IMR-90 (cell line): ENCODE measurements at regions not wholly inside any gene's neighbourhood (a gene's known extent, or its start where the extent isn't known, plus 50 kb on each side); places are given as distances from the start of the nearest gene placed in this dataset.

Experiments used
- ATAC-seq: fragments of 200-7000 bp; cut with Tn5 transposase; 2 replicates; pipeline ENCODE4 v1.9.1; 2020; ENCODE audit warnings: low read depth, mild to moderate bottlenecking, moderate library complexity
- BruUV-seq: library from RNA; stranded (reverse); fragments of 400-500 nt; replicated peaks from 2 replicates; lab custom pipeline; 2021; lab: Mats Ljungman, UMichigan
- CTCF ChIA-PET: fragments of 300-600 bp; formaldehyde crosslinking; extraction: SDS; loops from one replicate; lab custom pipeline; 2021; ENCODE audit warnings: antibody characterized with exemption; lab: Yijun Ruan, JAX
- POLR2A ChIA-PET: fragments of 300-600 bp; sonication (Branson Sonifier 250); formaldehyde crosslinking; loops from one replicate; lab custom pipeline; 2022; ENCODE audit warnings: antibody characterized with exemption; ENCODE audit not compliant: unreplicated experiment; lab: Charles Lee
- DNase-seq: peaks from one replicate; pipeline ENCODE4 v3.0.0; 2013
- H2AFZ ChIP-seq: replicated peaks from 2 replicates; pipeline ENCODE3; 2013; ENCODE audit warnings: low read length, mild to moderate bottlenecking; ENCODE audit not compliant: poor library complexity
- H2AK5ac ChIP-seq: 2 replicates; pipeline ENCODE4 v1.6.1; 2013; ENCODE audit warnings: low read depth, low read length, inconsistent platforms
- H2AK9ac ChIP-seq: replicated peaks from 2 replicates; pipeline ENCODE3; 2013; ENCODE audit warnings: mild to moderate bottlenecking, low read depth, low read length, moderate library complexity; ENCODE audit not compliant: poor library complexity
- H2BK120ac ChIP-seq: 2 replicates; pipeline ENCODE4 v1.6.1; 2013; ENCODE audit warnings: low read depth, low read length, inconsistent platforms
- H2BK15ac ChIP-seq: 3 replicates; pipeline ENCODE4 v1.6.1; 2013; ENCODE audit warnings: low read depth, low read length, inconsistent platforms
- H2BK20ac ChIP-seq: 2 replicates; pipeline ENCODE4 v1.6.1; 2013; ENCODE audit warnings: low read depth, mild to moderate bottlenecking, inconsistent platforms, low read length, moderate library complexity
- H2BK5ac ChIP-seq: 2 replicates; pipeline ENCODE4 v1.6.1; 2013; ENCODE audit warnings: mild to moderate bottlenecking, low read depth, low read length, inconsistent platforms; ENCODE audit not compliant: poor library complexity, severe bottlenecking
- H3K14ac ChIP-seq: replicated peaks from 2 replicates; pipeline ENCODE4 v1.6.1; 2013; ENCODE audit warnings: low read depth, low read length, inconsistent platforms
- H3K18ac ChIP-seq: 2 replicates; pipeline ENCODE4 v1.6.1; 2013; ENCODE audit warnings: low read depth, low read length, control low read depth
- H3K23ac ChIP-seq: 2 replicates; pipeline ENCODE4 v1.6.1; 2013; ENCODE audit warnings: low read depth, low read length, inconsistent platforms
- H3K27ac ChIP-seq: 2 replicates; pipeline ENCODE4 v1.5.1; 2013; ENCODE audit warnings: mild to moderate bottlenecking, control low read depth, low read length; ENCODE audit not compliant: insufficient read depth
- H3K27me3 ChIP-seq: 2 replicates; pipeline ENCODE4 v1.6.1; 2013; ENCODE audit warnings: low read length; ENCODE audit not compliant: control insufficient read depth, insufficient read depth
- H3K36me3 ChIP-seq: 2 replicates; pipeline ENCODE4 v1.6.1; 2013; ENCODE audit warnings: low read length, mixed read lengths; ENCODE audit not compliant: control insufficient read depth, insufficient read depth
- H3K4ac ChIP-seq: 2 replicates; pipeline ENCODE4 v1.6.1; 2013; ENCODE audit warnings: low read depth, low read length, inconsistent platforms
- H3K4me1 ChIP-seq: 2 replicates; pipeline ENCODE4 v1.6.1; 2013; ENCODE audit warnings: low read length, mixed read lengths; ENCODE audit not compliant: control insufficient read depth, insufficient read depth
- H3K4me2 ChIP-seq: 2 replicates; pipeline ENCODE4 v1.6.1; 2013; ENCODE audit warnings: low read depth, mild to moderate bottlenecking, control low read depth, low read length, moderate library complexity
- H3K4me3 ChIP-seq: 2 replicates; pipeline ENCODE4 v1.5.1; 2013; ENCODE audit warnings: low read depth, mild to moderate bottlenecking, control low read depth, low read length, moderate library complexity; ENCODE audit not compliant: insufficient read depth
- H3K56ac ChIP-seq: 2 replicates; pipeline ENCODE4 v1.6.1; 2013; ENCODE audit warnings: low read length, inconsistent platforms; ENCODE audit not compliant: insufficient read depth; ENCODE audit errors: extremely low read depth
- H3K79me1 ChIP-seq, 2 experiments: 2 replicates each; pipeline ENCODE4 v1.6.1; 2013; ENCODE audit warnings: low read length in 2 of 2, inconsistent platforms in 1 of 2, low read depth in 1 of 2
- H3K9ac ChIP-seq: 2 replicates; pipeline ENCODE4 v1.6.1; 2013; ENCODE audit warnings: low read depth, low read length, control low read depth
- H3K9me1 ChIP-seq: 2 replicates; pipeline ENCODE4 v1.6.1; 2013; ENCODE audit warnings: low read length, inconsistent platforms; ENCODE audit not compliant: insufficient read depth
- H3K9me3 ChIP-seq: 2 replicates; pipeline ENCODE4 v1.6.1; 2013; ENCODE audit warnings: low read length; ENCODE audit not compliant: control insufficient read depth, insufficient read depth
- H4K20me1 ChIP-seq: 2 replicates; pipeline ENCODE4 v1.6.1; 2013; ENCODE audit warnings: low read length, inconsistent platforms; ENCODE audit not compliant: insufficient read depth
- H4K5ac ChIP-seq: 2 replicates; pipeline ENCODE4 v1.6.1; 2013; ENCODE audit warnings: mild to moderate bottlenecking, low read depth, low read length, control low read depth
- H4K8ac ChIP-seq, 2 experiments: 2 replicates each; pipeline ENCODE4 v1.6.1; 2013; ENCODE audit warnings: low read depth in 2 of 2, low read length in 2 of 2, control low read depth in 1 of 2, inconsistent platforms in 1 of 2
- H4K91ac ChIP-seq: 2 replicates; pipeline ENCODE4 v1.6.1; 2013; ENCODE audit warnings: low read depth, low read length, inconsistent platforms; ENCODE audit not compliant: insufficient read depth
- BHLHE40 ChIP-seq: fragments of 150-350 bp; IDR thresholded peaks from 2 replicates; pipeline ENCODE4 v1.6.1; 2016; ENCODE audit warnings: mild to moderate bottlenecking, low read depth, low read length
- CHD1 ChIP-seq: IDR thresholded peaks from 2 replicates; pipeline ENCODE4 v1.6.1; 2012; ENCODE audit warnings: low read depth, low read length, improper control_type of control experiment
- CTCF ChIP-seq: conservative IDR thresholded peaks from 2 replicates; pipeline ENCODE4 v1.5.1; 2012; ENCODE audit warnings: mild to moderate bottlenecking, low read depth, low read length, improper control_type of control experiment
- FOS ChIP-seq: fragments of 150-350 bp; IDR thresholded peaks from 2 replicates; pipeline ENCODE4 v1.6.1; 2016; ENCODE audit warnings: low read depth, low read length
- MAFK ChIP-seq: IDR thresholded peaks from 2 replicates; pipeline ENCODE4 v1.6.1; 2012; ENCODE audit warnings: low read depth, low read length, improper control_type of control experiment
- MAZ ChIP-seq: IDR thresholded peaks from 2 replicates; pipeline ENCODE4 v1.6.1; 2012; ENCODE audit warnings: low read depth, mild to moderate bottlenecking, low read length, improper control_type of control experiment, moderate library complexity, borderline replicate concordance
- MXI1 ChIP-seq: IDR thresholded peaks from 2 replicates; pipeline ENCODE4 v1.6.1; 2012; ENCODE audit warnings: low read depth, mild to moderate bottlenecking, low read length, moderate library complexity, borderline replicate concordance
- POLR2A ChIP-seq: IDR thresholded peaks from 2 replicates; pipeline ENCODE4 v1.6.1; 2012; ENCODE audit warnings: mild to moderate bottlenecking, low read depth, low read length
- RAD21 ChIP-seq: IDR thresholded peaks from 2 replicates; pipeline ENCODE4 v1.6.1; 2012; ENCODE audit warnings: low read length, improper control_type of control experiment
- RCOR1 ChIP-seq: IDR thresholded peaks from 2 replicates; pipeline ENCODE4 v1.6.1; 2012; ENCODE audit warnings: mild to moderate bottlenecking, low read length, improper control_type of control experiment; ENCODE audit not compliant: insufficient replicate concordance
- RFX5 ChIP-seq: IDR thresholded peaks from 2 replicates; pipeline ENCODE4 v1.8.0; 2012; ENCODE audit warnings: low read depth, mild to moderate bottlenecking, low read length, moderate library complexity
- SMC3 ChIP-seq: fragments of 150-350 bp; IDR thresholded peaks from 2 replicates; pipeline ENCODE4 v1.6.1; 2016; ENCODE audit warnings: low read depth, mild to moderate bottlenecking, antibody characterized with exemption, low read length, moderate library complexity
- WGBS, 2 experiments: methylation state at CpG; one replicate each; pipeline versions ENCODE4 v1.1.5 to v1.1.7; 2013; ENCODE audit warnings: missing lambda C conversion rate in 2 of 2; ENCODE audit not compliant: insufficient read length in 1 of 2; ENCODE audit errors: extremely low coverage in 2 of 2; 5-methylcytosine and 5-hydroxymethylcytosine counted together
- dilution Hi-C: fragments of 300-500 bp; cut with HindIII; formaldehyde crosslinking; loops from one replicate; pipeline ENCODE4 v1.14.3; 2018; ENCODE audit warnings: low sequenced_read_pairs; ENCODE audit not compliant: unreplicated experiment
- in situ Hi-C: fragments of 300-500 bp; cut with MboI; formaldehyde crosslinking; loops from 3 replicates; pipeline ENCODE4 v1.14.3; 2019; ENCODE audit warnings: low sequenced_read_pairs, inconsistent platforms, mixed read lengths
- intact Hi-C: fragments of 100-400 bp; cut with micrococcal nuclease; formaldehyde crosslinking; loops from 2 replicates; pipeline ENCODE4 v1.10.0; 2022

GRCh38 chr2:121955872-121956271 is 200.4 kb downstream of the TSN start:
- in situ Hi-C loops, result no loop called here
- no peak overlapping the region for H2AFZ ChIP-seq
- TF ChIP-seq CTCF (no peak), RAD21 (no peak), CHD1 (no peak), FOS (no peak), SMC3 (no peak), MAZ (no peak), MXI1 (no peak), POLR2A (no peak), RCOR1 (no peak), MAFK (no peak), BHLHE40 (no peak), RFX5 (no peak)
- dilution Hi-C loops, result no loop called here
- CTCF ChIA-PET, result no interaction called here
- no peak overlapping the region for H2AK9ac ChIP-seq
- H4K5ac ChIP-seq, result no peak overlapping the region
- DNase-seq (no peak), ATAC-seq (no peak)
- no peaks in the 10 kb centered on the region for H3K79me1 ChIP-seq
- H3K27ac ChIP-seq, result no peak overlapping the region
- H3K9ac ChIP-seq, result no peak overlapping the region
- H4K20me1 ChIP-seq, result no peaks in the 10 kb centered on the region
- POLR2A ChIA-PET, result no interaction called here
- H3K18ac ChIP-seq, result no peak overlapping the region
- H4K91ac ChIP-seq, result no peak overlapping the region
- no peak overlapping the region for H2BK120ac ChIP-seq
- H2BK15ac ChIP-seq, result no peak overlapping the region
- H3K27me3 ChIP-seq, result no peaks in the 10 kb centered on the region; the same call in 1 of the 2 replicates
- H2BK20ac ChIP-seq, result no peak overlapping the region
- no peak overlapping the region for H2AK5ac ChIP-seq
- 41% methylated on average over 3 of the region's 9 CpGs; no CpG with 5 or more reads in 1 of the 2 experiments for WGBS, 2 experiments
- no peak overlapping the region for H3K56ac ChIP-seq
- H4K8ac ChIP-seq, result no peak overlapping the region
- no peaks in the 10 kb centered on the region for H3K4me1 ChIP-seq
- H3K36me3 ChIP-seq, result no peaks in the 10 kb centered on the region
- no peak overlapping the region for H3K14ac ChIP-seq
- no peaks in the 10 kb centered on the region for H3K9me3 ChIP-seq
- H3K4ac ChIP-seq, result no peak overlapping the region
- no peaks in the 10 kb centered on the region for H3K9me1 ChIP-seq
- no peak overlapping the region for H2BK5ac ChIP-seq
- H3K23ac ChIP-seq, result no peak overlapping the region
- H3K4me3 ChIP-seq, result no peak overlapping the region
- BruUV-seq, result no TSS peak
- intact Hi-C loops, result no loop called here
- no peak overlapping the region for H3K4me2 ChIP-seq
